ENCODE measurements at regions not wholly inside any gene's neighbourhood (a gene's known extent, or its start where the extent isn't known, plus 50 kb on each side); places are given as distances from the start of the nearest gene placed in this dataset.
"Not testable (repeated sequence)": the region's sequence is repeated elsewhere in the genome, so short reads cannot be mapped to it uniquely, and the experiment has no call there.

GRCh38 chr20:53695797-53696527, 102.3 kb upstream of the ZNF217 start:
- no peak for DNase-seq (ENCODE audit: low read depth in 3 of 3)

DNA sequence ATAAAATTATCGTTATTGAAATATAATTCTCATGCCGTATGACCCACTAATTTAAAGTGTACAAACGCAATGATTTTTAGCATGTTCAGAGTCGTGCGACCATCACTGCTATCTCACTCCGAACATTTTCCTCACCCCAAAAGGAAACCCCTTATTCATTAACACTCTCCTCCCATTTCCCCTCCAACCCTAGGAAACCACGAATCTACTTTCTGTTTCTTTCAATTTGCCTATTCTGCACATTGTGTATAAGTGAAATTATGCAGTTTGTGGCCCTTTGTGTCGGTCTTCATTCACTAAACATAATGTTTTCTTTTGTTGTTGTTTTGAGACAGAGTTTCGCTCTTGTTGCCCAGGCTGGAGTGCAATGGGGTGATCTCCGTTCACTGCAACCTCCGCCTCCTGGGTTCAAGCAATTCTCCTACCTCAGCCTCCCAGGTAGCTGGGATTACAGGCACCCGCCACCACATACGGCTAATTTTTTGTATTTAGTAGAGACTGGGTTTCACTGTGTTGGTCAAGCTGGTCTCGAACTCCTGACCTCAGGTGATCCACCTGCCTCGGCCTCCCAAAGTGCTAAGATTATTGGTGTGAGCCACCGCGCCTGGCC, 99.7 kb upstream of the ZNF217 start:
- no peak for DNase-seq (ENCODE audit: low read depth in 3 of 3)

- no peak for DNase-seq (ENCODE audit: low read depth in 3 of 3)
Observed at GRCh38 chr20:53692465-53693067, 98.9 kb upstream of the ZNF217 start.

- no peak for DNase-seq (ENCODE audit: low read depth in 3 of 3)
Observed at GRCh38 chr20:53691811-53692192, 98.2 kb upstream of the ZNF217 start.

DNA sequence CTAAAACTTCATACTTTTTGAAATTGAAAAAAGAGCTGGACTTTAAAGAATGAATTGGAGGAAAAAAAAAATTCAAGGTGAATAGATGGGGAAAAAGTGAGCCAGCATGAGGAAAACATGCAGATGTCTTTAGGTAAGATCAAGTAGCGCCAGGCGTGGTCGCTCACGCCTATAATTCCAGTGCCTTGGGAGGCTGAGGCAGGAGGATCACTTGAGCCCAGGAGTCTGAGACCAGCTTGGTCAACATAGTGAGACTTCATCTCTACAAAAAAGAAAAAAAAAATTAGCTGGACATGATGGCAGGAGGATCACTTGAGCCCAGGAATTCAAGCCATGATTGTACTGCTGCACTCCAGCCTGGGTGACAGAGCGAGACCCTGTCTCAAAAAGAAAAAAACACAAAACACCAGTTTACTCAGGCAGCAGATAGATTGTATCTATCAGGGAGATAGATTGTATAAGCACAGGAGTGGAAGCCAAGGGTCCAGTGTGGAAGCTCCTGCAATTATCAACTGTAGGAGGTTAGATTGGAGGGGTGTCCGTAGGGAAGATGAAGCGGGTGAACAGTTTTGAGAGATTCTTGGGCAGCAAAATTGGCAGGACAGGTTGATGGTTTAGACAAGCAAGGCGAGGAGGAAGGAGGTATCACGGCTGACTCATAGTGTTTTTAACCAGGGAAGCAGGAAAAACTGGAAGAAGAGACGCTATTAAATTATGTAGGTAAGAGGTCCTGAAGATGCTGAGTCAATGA, 97.6 kb upstream of the ZNF217 start:
- no peak for DNase-seq (ENCODE audit: low read depth in 3 of 3)

GRCh38 chr20:53688085-53688484, 94.4 kb upstream of the ZNF217 start:
- DNase-seq (ENCODE audit: low read depth in 3 of 3): no peak

GRCh38 chr20:53685070-53685595, 91.5 kb upstream of the ZNF217 start:
- no peak for DNase-seq (ENCODE audit: low read depth in 3 of 3)

- DNase-seq (ENCODE audit: low read depth in 3 of 3): no peak
Observed at GRCh38 chr20:53683506-53683905, 89.9 kb upstream of the ZNF217 start.

GRCh38 chr20:53681352-53682212, 87.9 kb upstream of the ZNF217 start:
- no peak for DNase-seq (ENCODE audit: low read depth in 3 of 3)

GRCh38 chr20:53679597-53680309, 86.1 kb upstream of the ZNF217 start:
- DNase-seq (ENCODE audit: low read depth in 3 of 3): no peak

DNA sequence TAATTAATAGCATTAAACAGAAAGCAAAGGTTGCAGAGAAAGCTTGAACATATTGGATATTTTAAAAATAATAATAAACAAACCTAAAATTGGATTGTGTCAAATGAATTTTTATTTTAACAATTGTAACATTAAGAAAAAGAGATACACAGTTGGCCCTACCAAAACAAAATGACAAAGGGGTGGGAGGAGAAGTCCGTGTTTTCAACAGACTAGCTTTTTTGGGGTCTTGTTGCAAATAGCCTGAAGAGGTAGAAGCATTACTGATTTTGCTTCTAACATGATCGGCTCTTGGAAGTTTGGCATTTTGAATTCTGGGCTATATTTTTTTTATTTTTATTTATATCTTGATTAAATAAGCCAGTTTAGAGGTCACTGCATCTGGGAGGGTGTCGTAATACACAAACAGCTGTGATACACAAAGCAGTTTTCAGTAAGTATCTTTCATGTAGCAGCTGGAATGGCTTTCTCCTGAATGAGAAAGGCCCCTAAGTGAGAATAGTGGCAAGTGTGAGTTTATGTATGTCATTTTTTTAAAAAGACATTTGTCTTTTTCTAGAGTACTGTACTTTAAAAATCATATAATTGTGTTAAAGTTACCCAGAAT, 85.5 kb upstream of the ZNF217 start:
- no peak for DNase-seq (ENCODE audit: low read depth in 3 of 3)

- DNase-seq (ENCODE audit: low read depth in 3 of 3): no peak
Observed at GRCh38 chr20:53678315-53678989, 84.8 kb upstream of the ZNF217 start.

DNA sequence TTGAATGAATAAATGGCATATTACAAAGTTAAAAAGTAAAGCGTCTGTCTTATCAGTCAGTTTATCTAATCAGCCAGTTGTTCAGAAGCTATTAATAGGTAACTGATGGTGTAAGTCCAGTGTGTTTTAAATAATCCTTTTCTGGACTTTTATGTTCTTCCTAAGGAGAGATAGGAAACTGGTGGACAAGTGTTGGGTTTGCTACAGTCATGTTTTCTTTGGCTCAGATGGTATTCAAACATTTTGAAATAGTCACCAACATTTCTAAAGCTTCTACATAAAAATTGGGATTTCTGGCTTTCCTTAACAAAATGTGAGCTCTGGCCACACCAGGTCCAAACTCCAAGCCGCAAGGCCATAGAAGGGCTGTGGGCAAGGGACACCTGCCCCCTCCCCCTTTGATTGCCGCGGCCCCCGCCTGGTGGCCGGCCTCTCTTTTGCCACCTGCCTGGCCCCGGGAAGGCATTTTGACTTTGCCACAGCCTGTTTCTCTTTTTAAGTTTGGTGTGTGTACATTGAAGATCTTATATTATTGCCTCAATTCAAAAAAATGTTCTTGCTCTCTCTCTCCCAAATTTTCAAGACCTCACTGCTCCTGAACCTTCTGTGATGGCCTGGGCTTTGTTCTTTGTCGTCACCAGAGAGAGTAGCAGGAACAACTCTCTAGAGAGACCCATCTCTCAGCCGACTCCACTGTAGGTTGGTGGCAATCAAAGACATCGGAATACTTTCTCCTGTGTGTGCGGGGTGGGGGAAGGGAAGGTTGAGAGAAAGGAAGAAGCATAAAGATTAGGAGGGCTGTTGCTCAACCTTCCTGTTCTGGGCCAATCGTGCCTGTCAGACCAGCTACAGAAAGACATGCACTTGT, 84.0 kb upstream of the ZNF217 start:
- no peak for DNase-seq (ENCODE audit: low read depth in 3 of 3)

DNA sequence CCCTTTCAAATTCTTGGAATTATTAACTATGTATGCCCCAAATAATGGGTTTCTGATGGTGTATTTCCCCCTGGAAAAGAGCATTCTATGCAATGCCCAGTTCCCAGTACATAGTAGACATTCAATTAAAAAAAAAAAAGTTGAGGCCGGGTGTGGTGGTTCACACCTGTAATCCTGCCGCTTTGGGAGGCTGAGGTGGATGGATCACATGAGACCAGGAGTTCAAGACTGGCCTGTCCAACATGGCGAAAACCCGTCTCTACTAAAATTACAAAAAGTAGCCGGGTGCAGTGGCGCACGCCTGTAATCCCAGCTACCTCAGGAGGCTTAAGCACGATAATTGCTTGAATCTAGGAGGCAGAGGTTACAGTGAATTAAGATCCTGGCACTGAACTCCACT, 83.3 kb upstream of the ZNF217 start:
- DNase-seq (ENCODE audit: low read depth in 3 of 3): no peak

GRCh38 chr20:53676519-53676822, 82.8 kb upstream of the ZNF217 start:
- no peak for DNase-seq (ENCODE audit: low read depth in 3 of 3)

GRCh38 chr20:53672484-53673129, 79.0 kb upstream of the ZNF217 start:
- DNase-seq (ENCODE audit: low read depth in 3 of 3): no peak

DNA sequence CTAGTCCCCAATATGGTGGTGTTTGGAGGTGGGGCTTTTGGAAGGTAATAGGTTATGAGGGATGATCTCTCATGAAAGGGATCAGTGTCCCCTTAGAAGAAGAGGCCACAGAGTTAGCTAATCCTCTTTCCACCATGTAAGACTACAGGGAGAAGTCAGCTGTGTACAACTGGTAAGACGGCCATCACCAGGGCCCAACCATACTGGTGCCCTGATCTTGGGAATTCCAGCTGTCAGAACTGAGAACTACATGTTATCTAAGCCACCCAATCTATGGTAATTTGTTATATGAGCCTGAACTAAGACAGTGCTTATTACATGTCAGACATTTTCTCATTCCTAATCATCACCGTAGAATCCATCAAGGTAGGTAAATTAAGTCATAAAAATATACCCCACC, 77.7 kb upstream of the ZNF217 start:
- DNase-seq (ENCODE audit: low read depth in 3 of 3): no peak

- DNase-seq (ENCODE audit: low read depth in 3 of 3): not testable (repeated sequence)
Observed at GRCh38 chr20:53669517-53670313, 76.1 kb upstream of the ZNF217 start.

Measured in stimulated activated CD4-positive, alpha-beta T cell treated with anti-CD3 and anti-CD28 coated beads, TNF-alpha, amount 100 ng/mL, for 48 hours (primary cell).